B cell (primary cell): ENCODE measurements at regions not wholly inside any gene's neighbourhood (a gene's known extent, or its start where the extent isn't known, plus 50 kb on each side); places are given as distances from the start of the nearest gene placed in this dataset.

Source experiments
- ATAC-seq: fragments of 200-7000 bp; cut with Tn5 transposase; one replicate; pipeline ENCODE4 v1.10.0; 2021; ENCODE audit warnings: low read depth, mild to moderate bottlenecking, moderate number of reproducible peaks, moderate library complexity
- CTCF ChIA-PET: fragments of 350-600 bp; sonication (Branson Sonifier 250); formaldehyde crosslinking; loops from one replicate; lab custom pipeline; 2021; ENCODE audit warnings: antibody characterized with exemption, inconsistent platforms; lab: Charles Lee
- POLR2A ChIA-PET: fragments of 350-600 bp; sonication (Branson Sonifier 250); formaldehyde crosslinking; loops from one replicate; lab custom pipeline; 2021; ENCODE audit warnings: antibody characterized with exemption; lab: Charles Lee
- DNase-seq: peaks from one replicate; pipeline ENCODE4 v3.0.0; 2013
- H2AFZ ChIP-seq: 2 replicates; pipeline ENCODE4 v1.6.1; 2012; ENCODE audit warnings: mild to moderate bottlenecking, low read depth, low read length; ENCODE audit not compliant: insufficient read depth, poor library complexity, severe bottlenecking
- H3K27ac ChIP-seq, 2 donors: 1 replicate in 1 of 2; 2 replicates in 1 of 2; pipeline ENCODE4 v1.5.1; 2012 to 2013; ENCODE audit warnings: low read length in 2 of 2, mild to moderate bottlenecking in 2 of 2, moderate library complexity in 1 of 2
- H3K27me3 ChIP-seq, 4 experiments: fragments of 200-600 bp in 1 of 4; sonication (generic) in 1 of 4; replicated peaks in 1 of 4; 1 replicate in 2 of 4; 2 replicates in 2 of 4; pipeline versions ENCODE4 v1.6.1 to v1.7.0; 2013 to 2016; ENCODE audit warnings: low read length in 3 of 4, mild to moderate bottlenecking in 2 of 4, mixed read lengths in 1 of 4, moderate library complexity in 1 of 4; ENCODE audit not compliant: insufficient read depth in 4 of 4, control insufficient read depth in 3 of 4; ENCODE audit errors: control extremely low read depth in 1 of 4
- H3K36me3 ChIP-seq, 2 experiments: replicated peaks in 1 of 2; 1 replicate in 1 of 2; 2 replicates in 1 of 2; pipeline versions ENCODE4 v1.6.1 to v1.7.1; 2013; ENCODE audit warnings: low read length in 1 of 2; ENCODE audit not compliant: insufficient read depth in 2 of 2, control insufficient read depth in 1 of 2; ENCODE audit errors: control extremely low read depth in 1 of 2, extremely low read depth in 1 of 2
- H3K4me1 ChIP-seq, 2 donors: fragments of 200-600 bp in 1 of 2; sonication (generic) in 1 of 2; 1 replicate in 1 of 2; 2 replicates in 1 of 2; pipeline versions ENCODE4 v1.5.1 to v1.6.1; 2013 to 2017; ENCODE audit warnings: low read length in 2 of 2; ENCODE audit not compliant: control insufficient read depth in 2 of 2, insufficient read depth in 2 of 2
- H3K4me2 ChIP-seq: replicated peaks from 2 replicates; pipeline ENCODE3; 2012; ENCODE audit warnings: mild to moderate bottlenecking, low read depth, low read length; ENCODE audit not compliant: poor library complexity, severe bottlenecking
- H3K4me3 ChIP-seq, 5 experiments: fragments of 200-600 bp in 1 of 5; sonication (generic) in 1 of 5; 1 replicate in 3 of 5; 2 replicates in 2 of 5; pipeline versions ENCODE4 v1.5.1 to v1.7.0; 2011 to 2016; ENCODE audit warnings: low read length in 4 of 5, mild to moderate bottlenecking in 4 of 5, low read depth in 2 of 5, control low read depth in 1 of 5, moderate library complexity in 1 of 5; ENCODE audit not compliant: insufficient read depth in 1 of 5; ENCODE audit errors: control extremely low read depth in 1 of 5, extremely low read depth in 1 of 5
- H3K79me2 ChIP-seq: fragments of 200-600 bp; sonication (generic); one replicate; pipeline ENCODE4 v1.6.0; 2016; ENCODE audit warnings: low read length; ENCODE audit not compliant: control insufficient read depth, insufficient read depth
- H3K9ac ChIP-seq: fragments of 200-600 bp; sonication (generic); 2 replicates; pipeline ENCODE4 v1.6.1; 2017; ENCODE audit warnings: mild to moderate bottlenecking, low read length, moderate library complexity
- H3K9me3 ChIP-seq, 3 donors: one replicate each; pipeline versions ENCODE4 v1.6.1 to v1.7.1; 2013; ENCODE audit warnings: low read length in 2 of 3; ENCODE audit not compliant: control insufficient read depth in 2 of 3, insufficient read depth in 1 of 3; ENCODE audit errors: control extremely low read depth in 1 of 3
- H4K20me1 ChIP-seq: 2 replicates; pipeline ENCODE4 v1.6.0; 2012; ENCODE audit warnings: mild to moderate bottlenecking, low read length; ENCODE audit not compliant: insufficient read depth, control insufficient read depth, poor library complexity, severe bottlenecking
- H3K27ac Mint-ChIP-seq: one replicate; pipeline ENCODE4 v1.8.0; 2021; ENCODE audit warnings: mixed read lengths
- H3K27me3 Mint-ChIP-seq: one replicate; pipeline ENCODE4 v1.8.0; 2021; ENCODE audit warnings: mixed read lengths
- H3K4me1 Mint-ChIP-seq: one replicate; pipeline ENCODE4 v1.8.0; 2021; ENCODE audit warnings: mixed read lengths
- H3K4me3 Mint-ChIP-seq: one replicate; pipeline ENCODE4 v1.8.0; 2021; ENCODE audit warnings: mixed read lengths
- H3K9me3 Mint-ChIP-seq: one replicate; pipeline ENCODE4 v1.8.0; 2022; ENCODE audit warnings: mixed read lengths; ENCODE audit not compliant: insufficient read depth
- CTCF ChIP-seq: fragments of 200-600 bp; IDR thresholded peaks from one replicate; pipeline ENCODE4 v1.8.0; 2022; ENCODE audit warnings: antibody characterized with exemption, mild to moderate bottlenecking
- EZH2 ChIP-seq: IDR thresholded peaks from 2 replicates; pipeline ENCODE4 v1.6.1; 2012; ENCODE audit warnings: borderline replicate concordance, low read depth, mild to moderate bottlenecking, moderate library complexity, low read length; ENCODE audit not compliant: insufficient read depth, poor library complexity, severe bottlenecking
- WGBS: methylation state at CpG from one replicate; pipeline ENCODE4 v1.1.5; 2013; ENCODE audit warnings: missing lambda C conversion rate; ENCODE audit not compliant: insufficient coverage; 5-methylcytosine and 5-hydroxymethylcytosine counted together
- intact Hi-C: fragments of 100-400 bp; cut with micrococcal nuclease; formaldehyde crosslinking; loops from one replicate; pipeline ENCODE4 v1.10.0; 2022

- Histone ChIP-seq H3K9ac (no peak overlapping the region), H3K36me3 (no peaks in the 10 kb centered on the region), H3K4me1 (no peaks in the 10 kb centered on the region), H3K4me2 (no peak overlapping the region), H3K4me3 (no peak overlapping the region), H2AFZ (no peak overlapping the region), H3K79me2 (no peaks in the 10 kb centered on the region), H3K27ac (no peak overlapping the region), H3K9me3 (peaks cover 0 to 3% (median 1%) of the 10 kb centered on the region in 3 donors), H3K27me3 (peaks cover 0 to 16% (median 14%) of the 10 kb centered on the region in 4 experiments), H4K20me1 (no peaks in the 10 kb centered on the region)
- H3K4me1 Mint-ChIP-seq: peaks cover 4% of the 10 kb centered on the region
- 60% methylated on average over 1 of the region's 4 CpGs for WGBS
- H3K4me3 Mint-ChIP-seq: no peak overlapping the region
- no peak overlapping the region for H3K27ac Mint-ChIP-seq
- DNase-seq (no peak), ATAC-seq (no peak)
- H3K9me3 Mint-ChIP-seq: peaks cover 2% of the 10 kb centered on the region
- CTCF ChIA-PET: no interaction called here
- intact Hi-C loops: no loop called here
- POLR2A ChIA-PET: no interaction called here
- TF ChIP-seq CTCF (no peak), EZH2 (no peak)
- peaks cover 70% of the 10 kb centered on the region for H3K27me3 Mint-ChIP-seq
Measured at GRCh38 chr1:229042482-229042881, 228.4 kb upstream of the RAB4A start.

- no peaks in the 10 kb centered on the region for H3K4me1 ChIP-seq
- no peak overlapping the region for H3K9ac ChIP-seq
- H3K27me3 ChIP-seq: peaks cover 0 to 15% (median 12%) of the 10 kb centered on the region in 4 experiments
- no CpG with 5 or more reads among the region's 2 CpGs for WGBS
- Mint-ChIP-seq H3K27ac (no peak overlapping the region), H3K4me1 (peaks cover 4% of the 10 kb centered on the region), H3K4me3 (no peak overlapping the region), H3K9me3 (peaks cover 2% of the 10 kb centered on the region), H3K27me3 (peaks cover 66% of the 10 kb centered on the region)
- no peaks in the 10 kb centered on the region for H3K79me2 ChIP-seq
- H2AFZ ChIP-seq: no peak overlapping the region
- H3K4me2 ChIP-seq: no peak overlapping the region
- ATAC-seq (no peak), DNase-seq (no peak)
- intact Hi-C loops: no loop called here
- no peaks in the 10 kb centered on the region for H3K36me3 ChIP-seq
- ChIA-PET POLR2A (interaction anchor here (0.7 kb wide), 1 partner anchor 30 kb away, joined by 9 read pairs; no protein-coding TSS in a partner anchor), CTCF (no interaction called here)
- no peak overlapping the region for H3K4me3 ChIP-seq
- no peaks in the 10 kb centered on the region for H4K20me1 ChIP-seq
- H3K27ac ChIP-seq: no peak overlapping the region
- no peak for TF ChIP-seq EZH2
- no peak for TF ChIP-seq CTCF
- H3K9me3 ChIP-seq: peaks cover 0 to 3% (median 1%) of the 10 kb centered on the region in 3 donors
Measured at GRCh38 chr1:229043115-229043514, 227.8 kb upstream of the RAB4A start.
